HFFc6 (cell line): ENCODE measurements at regions not wholly inside any gene's neighbourhood (a gene's known extent, or its start where the extent isn't known, plus 50 kb on each side); places are given as distances from the start of the nearest gene placed in this dataset.
"Not testable (repeated sequence)": the region's sequence is repeated elsewhere in the genome, so short reads cannot be mapped to it uniquely, and the experiment has no call there.

Experiments used
- DNase-seq: peaks from one replicate; pipeline ENCODE4 v3.0.0-alpha.2; 2018
- H3K27ac Mint-ChIP-seq: 2 replicates; pipeline ENCODE4 v1.8.0; 2020; ENCODE audit warnings: mild to moderate bottlenecking, mixed read lengths
- H3K27me3 Mint-ChIP-seq: 2 replicates; pipeline ENCODE4 v1.8.0; 2021; ENCODE audit warnings: mild to moderate bottlenecking, moderate library complexity, mixed read lengths; ENCODE audit not compliant: insufficient read depth
- H3K36me3 Mint-ChIP-seq: 2 replicates; pipeline ENCODE4 v1.8.0; 2021; ENCODE audit warnings: low read depth, mixed read lengths
- H3K4me1 Mint-ChIP-seq: 2 replicates; pipeline ENCODE4 v1.8.0; 2020; ENCODE audit warnings: low read depth, mixed read lengths
- H3K4me3 Mint-ChIP-seq: 2 replicates; pipeline ENCODE4 v1.8.0; 2020; ENCODE audit warnings: mild to moderate bottlenecking, moderate library complexity, mixed read lengths
- H3K9me3 Mint-ChIP-seq: 2 replicates; pipeline ENCODE4 v1.8.0; 2020; ENCODE audit warnings: mild to moderate bottlenecking, mixed read lengths
- CTCF ChIP-seq: fragments of 200-600 bp; sonication (generic); IDR thresholded peaks from 2 replicates; pipeline ENCODE4 v1.5.0; 2021; ENCODE audit warnings: antibody characterized with exemption, mild to moderate bottlenecking

GRCh38 chrX:821327-822107 is 190.9 kb downstream of the SHOX start:
- no peak for DNase-seq
- no peak overlapping the region for H3K27ac Mint-ChIP-seq
- TF ChIP-seq CTCF = no peak
- peaks cover 4% of the 10 kb centered on the region for H3K9me3 Mint-ChIP-seq
- peaks cover 5% of the 10 kb centered on the region; the same call in 1 of the 2 replicates for H3K36me3 Mint-ChIP-seq
- H3K4me3 Mint-ChIP-seq = no peak overlapping the region
- peaks cover 2% of the 10 kb centered on the region; the same call in 1 of the 2 replicates for H3K27me3 Mint-ChIP-seq
- H3K4me1 Mint-ChIP-seq = peaks cover 22% of the 10 kb centered on the region

- peaks cover 9% of the 10 kb centered on the region for H3K9me3 Mint-ChIP-seq
- peaks cover 12% of the 10 kb centered on the region; the same call in 1 of the 2 replicates for H3K4me1 Mint-ChIP-seq
- no peak for TF ChIP-seq CTCF
- H3K36me3 Mint-ChIP-seq = peaks cover 5% of the 10 kb centered on the region; the same call in 1 of the 2 replicates
- H3K27me3 Mint-ChIP-seq = peaks cover 2% of the 10 kb centered on the region; the same call in 1 of the 2 replicates
- H3K27ac Mint-ChIP-seq = no peak overlapping the region
- DNase-seq = no peak
- H3K4me3 Mint-ChIP-seq = no peak overlapping the region
These were observed 189.1 kb downstream of the SHOX start for GRCh38 chrX:819684-820083.

GRCh38 chrX:817759-818300 is 187.2 kb downstream of the SHOX start:
- DNase-seq = no peak
- Mint-ChIP-seq H3K36me3 (no peaks in the 10 kb centered on the region), H3K4me1 (peaks cover 12% of the 10 kb centered on the region; the same call in 1 of the 2 replicates), H3K27me3 (peaks cover 4% of the 10 kb centered on the region), H3K9me3 (peaks cover 5% of the 10 kb centered on the region; the same call in 1 of the 2 replicates), H3K4me3 (no peak overlapping the region), H3K27ac (no peak overlapping the region)
- no peak for TF ChIP-seq CTCF

- not testable (repeated sequence) for H3K36me3 Mint-ChIP-seq, H3K27ac Mint-ChIP-seq, H3K27me3 Mint-ChIP-seq, H3K4me3 Mint-ChIP-seq, H3K9me3 Mint-ChIP-seq, DNase-seq
- H3K4me1 Mint-ChIP-seq = peaks cover 12% of the 10 kb centered on the region; the same call in 1 of the 2 replicates
These were observed 186.6 kb downstream of the SHOX start for GRCh38 chrX:817147-817546.

- Mint-ChIP-seq H3K9me3 (peaks cover 5% of the 10 kb centered on the region; the same call in 1 of the 2 replicates), H3K4me3 (no peak overlapping the region)
These were observed 185.8 kb downstream of the SHOX start for GRCh38 chrX:816411-816810.

More at GRCh38 chrX:816411-816810, 185.8 kb downstream of the SHOX start:
- no peak for TF ChIP-seq CTCF
- Mint-ChIP-seq H3K4me1 (peaks cover 5% of the 10 kb centered on the region; the same call in 1 of the 2 replicates), H3K27ac (no peak overlapping the region), H3K36me3 (no peaks in the 10 kb centered on the region), H3K27me3 (peaks cover 5% of the 10 kb centered on the region)
- no peak for DNase-seq
